Mesendoderm (in vitro differentiated cells): ENCODE measurements at regions not wholly inside any gene's neighbourhood (a gene's known extent, or its start where the extent isn't known, plus 50 kb on each side); places are given as distances from the start of the nearest gene placed in this dataset.

Experiments used
- DNase-seq: peaks from one replicate; pipeline ENCODE4 v3.0.0; 2013
- H2AK5ac ChIP-seq: 2 replicates; pipeline ENCODE4 v1.6.1; 2013; ENCODE audit warnings: low read length, inconsistent platforms
- H2BK120ac ChIP-seq: 2 replicates; pipeline ENCODE4 v1.6.1; 2013; ENCODE audit warnings: low read depth, mild to moderate bottlenecking, low read length, moderate library complexity, mixed read lengths
- H2BK15ac ChIP-seq: replicated peaks from 2 replicates; pipeline ENCODE4 v1.6.1; 2013; ENCODE audit warnings: low read depth, mild to moderate bottlenecking, moderate library complexity
- H2BK5ac ChIP-seq: 2 replicates; pipeline ENCODE4 v1.6.1; 2013; ENCODE audit warnings: low read length, inconsistent platforms
- H3K18ac ChIP-seq: 2 replicates; pipeline ENCODE4 v1.6.1; 2013; ENCODE audit warnings: mild to moderate bottlenecking, low read length, mixed read lengths
- H3K23ac ChIP-seq: one replicate; pipeline ENCODE4 v1.6.1; 2013; ENCODE audit warnings: low read length
- H3K27ac ChIP-seq: 2 replicates; pipeline ENCODE4 v1.5.1; 2013; ENCODE audit warnings: low read depth, mild to moderate bottlenecking, inconsistent platforms, low read length, moderate library complexity
- H3K27me3 ChIP-seq: 2 replicates; pipeline ENCODE4 v1.6.1; 2013; ENCODE audit warnings: low read length, control low read depth, mild to moderate bottlenecking, inconsistent platforms; ENCODE audit not compliant: insufficient read depth, poor library complexity
- H3K36me3 ChIP-seq: 2 replicates; pipeline ENCODE4 v1.6.1; 2013; ENCODE audit warnings: low read length, inconsistent platforms; ENCODE audit not compliant: control insufficient read depth, insufficient read depth
- H3K4ac ChIP-seq: one replicate; pipeline ENCODE4 v1.6.1; 2013; ENCODE audit warnings: low read depth, mild to moderate bottlenecking, low read length, moderate library complexity
- H3K4me1 ChIP-seq: 2 replicates; pipeline ENCODE4 v1.6.1; 2013; ENCODE audit warnings: low read depth, low read length, inconsistent platforms; ENCODE audit not compliant: control insufficient read depth
- H3K4me2 ChIP-seq: 2 replicates; pipeline ENCODE4 v1.6.1; 2013; ENCODE audit warnings: low read length
- H3K4me3 ChIP-seq: 2 replicates; pipeline ENCODE4 v1.5.1; 2013; ENCODE audit warnings: mild to moderate bottlenecking, low read length
- H3K56ac ChIP-seq: one replicate; pipeline ENCODE4 v1.6.1; 2013; ENCODE audit warnings: low read length
- H3K79me1 ChIP-seq: 2 replicates; pipeline ENCODE4 v1.6.1; 2013; ENCODE audit warnings: low read length, inconsistent platforms
- H3K79me2 ChIP-seq: 2 replicates; pipeline ENCODE4 v1.6.1; 2013; ENCODE audit warnings: mild to moderate bottlenecking, low read length; ENCODE audit not compliant: control insufficient read depth, insufficient read depth
- H3K9ac ChIP-seq: 2 replicates; pipeline ENCODE4 v1.6.1; 2013; ENCODE audit warnings: low read length, inconsistent platforms
- H4K5ac ChIP-seq: one replicate; pipeline ENCODE4 v1.6.1; 2013; ENCODE audit warnings: low read length
- H4K8ac ChIP-seq: one replicate; pipeline ENCODE4 v1.6.1; 2013; ENCODE audit warnings: low read depth, mild to moderate bottlenecking, control low read depth, low read length, moderate library complexity
- WGBS: extraction: QIAGEN DNeasy Blood & Tissue Kit; methylation state at CpG from one replicate; pipeline ENCODE4 v1.1.7; 2013; ENCODE audit warnings: low lambda C conversion rate, missing lambda C conversion rate; ENCODE audit not compliant: insufficient coverage; ENCODE audit errors: extremely low coverage; 5-methylcytosine and 5-hydroxymethylcytosine counted together

DNA sequence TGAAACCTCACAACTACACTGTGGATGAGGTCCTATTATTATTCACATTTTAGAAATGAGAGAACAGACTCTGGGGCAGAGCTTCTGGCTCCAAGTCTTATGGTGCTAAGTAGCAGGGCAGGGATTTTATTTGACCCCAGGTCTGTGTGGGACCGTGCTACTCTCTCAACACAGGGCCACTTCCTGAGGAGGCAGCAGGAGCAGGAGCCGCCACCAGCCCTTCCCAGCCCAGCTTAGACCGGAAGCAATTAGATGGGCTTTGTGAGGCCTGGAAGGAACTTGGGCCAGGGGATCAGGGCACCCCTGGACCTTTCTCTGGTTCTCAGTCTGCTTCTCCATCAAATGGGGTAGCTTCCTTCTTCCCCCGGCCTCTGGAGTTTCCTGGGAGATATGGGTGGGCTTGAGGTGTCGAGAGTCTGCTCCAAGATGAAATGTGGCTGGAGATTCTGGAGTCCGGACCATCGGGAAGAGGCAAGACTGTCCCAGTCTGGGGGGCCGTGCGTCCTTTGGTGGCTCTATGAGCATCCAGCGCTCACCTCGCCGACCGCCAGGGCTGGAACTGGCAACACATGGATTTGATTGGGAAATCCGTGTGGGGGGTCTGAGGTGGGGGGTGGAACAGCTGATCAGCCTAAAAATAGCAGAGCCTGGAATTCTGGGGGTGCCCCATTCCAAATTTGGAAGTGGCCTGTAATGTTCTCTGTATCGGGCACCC is 136.8 kb downstream of the FOXD2 start:
- H2BK120ac ChIP-seq: no peak overlapping the region
- H3K4ac ChIP-seq: no peak overlapping the region
- H3K4me1 ChIP-seq: peaks cover 6% of the 10 kb centered on the region
- no peak overlapping the region for H3K4me2 ChIP-seq
- no peak overlapping the region for H3K27ac ChIP-seq
- H2AK5ac ChIP-seq: no peak overlapping the region
- no peaks in the 10 kb centered on the region for H3K79me1 ChIP-seq
- H3K56ac ChIP-seq: no peak overlapping the region
- H2BK15ac ChIP-seq: no peak overlapping the region
- no peak overlapping the region for H3K9ac ChIP-seq
- no peak overlapping the region for H3K23ac ChIP-seq
- H3K36me3 ChIP-seq: no peaks in the 10 kb centered on the region
- no peaks in the 10 kb centered on the region for H3K79me2 ChIP-seq
- DNase-seq: no peak
- no peak overlapping the region for H2BK5ac ChIP-seq
- no peaks in the 10 kb centered on the region for H3K27me3 ChIP-seq
- no CpG with 5 or more reads among the region's 15 CpGs for WGBS
- no peak overlapping the region for H4K5ac ChIP-seq
- H3K4me3 ChIP-seq: no peak overlapping the region
- H4K8ac ChIP-seq: no peak overlapping the region
- H3K18ac ChIP-seq: no peak overlapping the region

DNA sequence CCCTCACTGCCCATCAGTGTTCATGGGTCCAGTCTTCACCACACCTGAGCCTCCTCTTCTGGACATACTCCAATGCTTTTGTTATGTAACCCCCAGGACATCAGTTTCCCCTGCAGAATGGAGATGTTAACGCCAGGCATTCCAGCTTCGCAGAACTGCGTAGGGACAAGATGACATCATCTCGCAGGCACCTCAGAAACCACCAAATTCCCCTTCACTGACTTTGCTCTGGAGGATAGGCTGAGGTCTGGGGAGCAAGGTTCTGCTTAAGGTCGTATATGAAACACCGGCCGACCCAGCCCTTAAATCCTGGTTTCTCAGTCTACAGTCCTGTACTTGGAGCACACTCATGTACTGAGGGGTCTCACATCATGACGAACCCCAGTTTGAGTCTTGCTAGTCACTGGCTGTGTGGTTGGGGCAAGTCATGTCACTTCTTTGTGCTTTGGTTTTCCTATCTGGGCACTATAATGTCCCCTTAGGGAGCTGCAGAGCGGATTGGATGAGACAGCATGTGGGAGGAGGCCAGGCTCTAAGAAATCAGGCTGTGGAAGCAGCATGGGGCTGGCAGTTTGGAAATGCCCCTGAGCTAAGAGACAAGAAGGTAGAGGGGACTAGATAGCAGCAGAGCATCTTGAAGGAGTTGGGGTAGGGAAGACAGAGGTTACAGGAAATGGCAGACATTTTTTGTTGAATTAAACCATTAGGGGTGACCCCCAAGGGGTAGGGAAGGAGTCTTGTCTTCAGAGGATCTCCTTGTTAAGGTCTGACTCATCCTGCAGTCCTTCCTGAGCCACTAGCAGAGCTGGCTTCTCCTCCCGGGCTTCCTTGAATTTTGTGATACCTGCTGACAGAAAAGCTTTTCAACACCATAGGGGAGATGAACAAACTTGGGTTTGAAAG is 138.3 kb downstream of the FOXD2 start:
- Histone ChIP-seq H3K27me3 (no peaks in the 10 kb centered on the region), H4K8ac (no peak overlapping the region), H4K5ac (no peak overlapping the region), H3K9ac (no peak overlapping the region), H3K18ac (no peak overlapping the region), H3K79me1 (no peaks in the 10 kb centered on the region), H3K56ac (peak overlapping the region; percentile 76), H2BK5ac (no peak overlapping the region), H3K4me1 (peaks cover 6% of the 10 kb centered on the region), H3K4ac (no peak overlapping the region), H2BK15ac (no peak overlapping the region), H3K23ac (no peak overlapping the region), H3K27ac (peak overlapping the region; percentile 10), H2BK120ac (no peak overlapping the region), H3K36me3 (no peaks in the 10 kb centered on the region), H3K4me2 (no peak overlapping the region), H2AK5ac (no peak overlapping the region), H3K4me3 (no peak overlapping the region), H3K79me2 (no peaks in the 10 kb centered on the region)
- no CpG with 5 or more reads among the region's 10 CpGs for WGBS
- DNase-seq: peak; percentile 80

DNA sequence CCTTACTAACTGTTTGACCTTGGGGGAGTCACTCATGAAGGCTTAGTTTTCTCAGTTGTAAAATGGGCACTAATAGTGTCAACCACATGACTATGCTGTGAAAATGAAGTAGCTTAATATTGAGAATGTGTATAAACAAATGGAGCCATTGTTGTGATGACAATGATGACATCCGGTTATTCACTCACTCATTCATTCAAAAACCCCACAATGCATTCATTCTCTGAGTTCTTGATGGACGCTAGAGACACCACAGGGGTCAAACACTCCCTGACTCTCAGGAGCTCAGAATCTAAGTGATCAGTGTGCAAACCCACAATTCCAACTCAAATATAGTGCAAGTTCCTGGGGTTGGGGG is 138.9 kb downstream of the FOXD2 start:
- H3K4me2 ChIP-seq: no peak overlapping the region
- no peak overlapping the region for H3K4me3 ChIP-seq
- no peaks in the 10 kb centered on the region for H3K79me1 ChIP-seq
- H2BK5ac ChIP-seq: no peak overlapping the region
- H3K36me3 ChIP-seq: no peaks in the 10 kb centered on the region
- H3K56ac ChIP-seq: no peak overlapping the region
- H3K4ac ChIP-seq: no peak overlapping the region
- peaks cover 6% of the 10 kb centered on the region for H3K4me1 ChIP-seq
- H3K18ac ChIP-seq: no peak overlapping the region
- no peak overlapping the region for H4K8ac ChIP-seq
- no peak overlapping the region for H3K23ac ChIP-seq
- WGBS: no CpG with 5 or more reads among the region's 2 CpGs
- H3K27me3 ChIP-seq: no peaks in the 10 kb centered on the region
- H4K5ac ChIP-seq: no peak overlapping the region
- no peak overlapping the region for H2BK15ac ChIP-seq
- no peak overlapping the region for H2BK120ac ChIP-seq
- peak overlapping the region; percentile 11 for H3K27ac ChIP-seq
- no peak overlapping the region for H3K9ac ChIP-seq
- no peak overlapping the region for H2AK5ac ChIP-seq
- no peaks in the 10 kb centered on the region for H3K79me2 ChIP-seq
- no peak for DNase-seq

DNA sequence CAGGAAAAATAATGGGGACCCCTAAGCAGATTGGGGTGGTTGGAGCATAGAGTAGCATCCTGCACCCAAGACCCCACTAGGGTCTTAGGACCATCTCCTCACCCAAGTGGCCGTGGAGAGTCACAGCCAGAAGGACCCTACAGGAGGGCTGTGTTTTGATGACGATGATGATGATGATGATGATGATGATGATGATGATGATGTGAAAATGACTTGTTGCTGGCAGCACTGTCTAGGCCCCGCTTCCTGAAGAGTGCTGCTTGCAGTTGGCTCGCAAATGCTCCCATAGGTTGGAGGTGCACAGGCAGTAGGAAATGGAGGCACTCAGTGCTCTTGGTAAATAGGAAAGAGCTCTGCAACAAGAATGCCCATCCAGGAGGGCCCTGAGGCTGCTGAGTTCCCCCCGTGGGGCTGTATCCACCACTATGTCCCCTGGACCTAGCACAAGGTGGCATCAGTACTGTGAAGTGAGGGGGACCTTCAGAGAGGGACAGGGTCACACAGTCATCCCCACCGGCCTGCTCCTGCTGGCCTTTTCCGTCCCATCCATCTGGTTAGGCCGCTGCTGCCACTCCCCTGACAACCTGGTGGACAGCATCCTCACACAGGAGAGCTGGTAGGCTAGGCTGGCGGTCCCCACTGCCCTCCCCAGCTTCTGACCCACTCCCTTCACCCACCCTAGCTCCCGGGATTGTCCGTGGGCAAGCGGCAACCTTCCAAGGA is 139.6 kb downstream of the FOXD2 start:
- no peak for DNase-seq
- Histone ChIP-seq H2BK15ac (no peak overlapping the region), H3K18ac (no peak overlapping the region), H3K4me2 (no peak overlapping the region), H3K9ac (no peak overlapping the region), H3K27ac (no peak overlapping the region), H3K79me2 (no peaks in the 10 kb centered on the region), H4K8ac (no peak overlapping the region), H3K56ac (peak overlapping the region; percentile 2), H3K4me1 (peaks cover 6% of the 10 kb centered on the region), H3K4ac (no peak overlapping the region), H3K79me1 (no peaks in the 10 kb centered on the region), H4K5ac (no peak overlapping the region), H3K27me3 (no peaks in the 10 kb centered on the region), H2BK5ac (no peak overlapping the region), H2BK120ac (no peak overlapping the region), H2AK5ac (no peak overlapping the region), H3K4me3 (no peak overlapping the region), H3K23ac (peak overlapping the region; percentile 66), H3K36me3 (no peaks in the 10 kb centered on the region)
- no CpG with 5 or more reads among the region's 12 CpGs for WGBS

DNA sequence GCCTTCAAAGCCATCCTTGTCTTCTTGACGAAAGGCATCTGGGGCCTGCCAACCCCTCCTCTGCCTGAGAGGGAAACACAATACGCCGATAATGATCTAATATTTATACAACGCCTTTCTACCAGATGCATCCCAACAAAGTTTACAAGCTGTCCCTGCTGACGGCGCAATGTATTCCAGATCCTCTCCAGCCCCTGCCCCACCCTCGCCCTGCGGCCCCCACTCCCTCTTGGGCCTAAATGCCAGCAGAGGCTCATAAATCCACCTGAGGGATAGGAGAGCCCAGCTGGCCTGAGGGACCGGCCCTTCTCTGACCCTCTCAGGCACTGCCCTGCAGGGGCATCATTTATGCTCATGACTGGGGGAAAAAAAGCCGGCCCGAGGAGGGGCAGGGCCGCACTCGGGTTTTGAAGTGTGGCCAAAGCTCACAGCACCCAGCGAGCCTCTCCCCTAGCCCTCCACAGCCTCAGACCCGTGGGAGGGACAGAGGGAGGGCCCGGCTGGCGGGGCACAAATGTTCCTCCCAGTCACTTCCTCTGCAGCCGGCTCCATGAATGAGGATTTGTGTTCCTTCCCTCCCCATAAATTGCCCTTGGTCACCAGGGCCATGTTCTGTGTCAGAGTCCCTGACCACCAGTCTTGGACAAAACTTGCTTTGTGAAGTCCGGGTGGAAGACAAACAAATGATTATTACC is 140.3 kb downstream of the FOXD2 start:
- no CpG with 5 or more reads among the region's 19 CpGs for WGBS
- H3K36me3 ChIP-seq: no peaks in the 10 kb centered on the region
- H2BK120ac ChIP-seq: no peak overlapping the region
- no peak overlapping the region for H3K27ac ChIP-seq
- no peak overlapping the region for H2BK5ac ChIP-seq
- no peak overlapping the region for H3K56ac ChIP-seq
- no peak overlapping the region for H3K9ac ChIP-seq
- peaks cover 6% of the 10 kb centered on the region for H3K4me1 ChIP-seq
- H3K4me2 ChIP-seq: no peak overlapping the region
- H3K18ac ChIP-seq: no peak overlapping the region
- H4K8ac ChIP-seq: no peak overlapping the region
- H4K5ac ChIP-seq: no peak overlapping the region
- peak overlapping the region; percentile 45 for H3K4ac ChIP-seq
- no peak overlapping the region for H3K4me3 ChIP-seq
- no peak overlapping the region for H2AK5ac ChIP-seq
- H3K27me3 ChIP-seq: no peaks in the 10 kb centered on the region
- H3K79me1 ChIP-seq: no peaks in the 10 kb centered on the region
- H3K23ac ChIP-seq: no peak overlapping the region
- H2BK15ac ChIP-seq: no peak overlapping the region
- no peaks in the 10 kb centered on the region for H3K79me2 ChIP-seq
- DNase-seq: no peak
